ENCODE measurements at regions not wholly inside any gene's neighbourhood (a gene's known extent, or its start where the extent isn't known, plus 50 kb on each side); places are given as distances from the start of the nearest gene placed in this dataset.

GRCh38 chr14:96681829-96682228 lies 115.4 kb upstream of the VRK1 start:
- Mint-ChIP-seq H3K4me3 (ENCODE audit: unreplicated experiment) (no peak overlapping the region), H3K27me3 (ENCODE audit: low read depth, unreplicated experiment) (peaks cover 16% of the 10 kb centered on the region), H3K4me1 (ENCODE audit: low read depth, unreplicated experiment) (no peaks in the 10 kb centered on the region), H3K9me3 (ENCODE audit: unreplicated experiment) (peaks cover 3% of the 10 kb centered on the region), H3K27ac (ENCODE audit: unreplicated experiment) (no peak overlapping the region), H3K36me3 (ENCODE audit: low read depth, unreplicated experiment) (no peaks in the 10 kb centered on the region)
- Histone ChIP-seq H3K9ac (ENCODE audit: low read length) (no peak overlapping the region), H3K27me3 (ENCODE audit: insufficient read depth, low read length) (no peaks in the 10 kb centered on the region), H4K20me1 (ENCODE audit: insufficient read depth, low read length) (no peaks in the 10 kb centered on the region), H3K27ac (ENCODE audit: low read depth, low read length) (no peak overlapping the region), H3K79me2 (ENCODE audit: insufficient read depth, low read length) (no peaks in the 10 kb centered on the region), H3K36me3 (ENCODE audit: insufficient read depth, low read length) (no peaks in the 10 kb centered on the region), H3K4me2 (ENCODE audit: low read length) (no peak overlapping the region), H3K9me3 (ENCODE audit: insufficient read depth, low read depth, low read length) (peaks cover 5% of the 10 kb centered on the region), H2AFZ (ENCODE audit: low read depth, low read length) (no peak overlapping the region), H3K4me3 (ENCODE audit: insufficient read depth, low read depth, low read length) (no peak overlapping the region), H3K4me1 (ENCODE audit: insufficient read depth, low read length) (no peaks in the 10 kb centered on the region)
- no peak for TF ChIP-seq CTCF (IDR thresholded peaks at IDR 0.05; ENCODE audit: insufficient read depth, low read depth, low read length)
- TF ChIP-seq EZH2 (IDR thresholded peaks at IDR 0.05; ENCODE audit: insufficient read depth, low read length): no peak
- no peak for FAIRE-seq
- no peak for DNase-seq (ENCODE audit: low read depth)

GRCh38 chr14:96682401-96682800 lies 114.8 kb upstream of the VRK1 start:
- no peak overlapping the region for H3K4me3 Mint-ChIP-seq (ENCODE audit: unreplicated experiment)

More at GRCh38 chr14:96682401-96682800, 114.8 kb upstream of the VRK1 start:
- Mint-ChIP-seq H3K36me3 (ENCODE audit: low read depth, unreplicated experiment) (no peaks in the 10 kb centered on the region), H3K27ac (ENCODE audit: unreplicated experiment) (peak overlapping the region; percentile 28), H3K4me1 (ENCODE audit: low read depth, unreplicated experiment) (no peaks in the 10 kb centered on the region), H3K27me3 (ENCODE audit: low read depth, unreplicated experiment) (peaks cover 16% of the 10 kb centered on the region), H3K9me3 (ENCODE audit: unreplicated experiment) (peaks cover 3% of the 10 kb centered on the region)
- no peak overlapping the region for H2AFZ ChIP-seq (ENCODE audit: low read depth, low read length)
- no peaks in the 10 kb centered on the region for H3K27me3 ChIP-seq (ENCODE audit: insufficient read depth, low read length)
- H4K20me1 ChIP-seq (ENCODE audit: insufficient read depth, low read length): no peaks in the 10 kb centered on the region
- H3K4me1 ChIP-seq (ENCODE audit: insufficient read depth, low read length): no peaks in the 10 kb centered on the region
- no peak overlapping the region for H3K4me3 ChIP-seq (ENCODE audit: insufficient read depth, low read depth, low read length)
- FAIRE-seq (no peak), DNase-seq (ENCODE audit: low read depth) (no peak)
- H3K9ac ChIP-seq (ENCODE audit: low read length): no peak overlapping the region
- no peak overlapping the region for H3K27ac ChIP-seq (ENCODE audit: low read depth, low read length)
- no peaks in the 10 kb centered on the region for H3K79me2 ChIP-seq (ENCODE audit: insufficient read depth, low read length)
- H3K4me2 ChIP-seq (ENCODE audit: low read length): no peak overlapping the region
- H3K9me3 ChIP-seq (ENCODE audit: insufficient read depth, low read depth, low read length): peaks cover 5% of the 10 kb centered on the region
- TF ChIP-seq EZH2 (IDR thresholded peaks at IDR 0.05; ENCODE audit: insufficient read depth, low read length) (no peak), CTCF (IDR thresholded peaks at IDR 0.05; ENCODE audit: insufficient read depth, low read depth, low read length) (no peak)
- H3K36me3 ChIP-seq (ENCODE audit: insufficient read depth, low read length): no peaks in the 10 kb centered on the region

All from astrocyte (in vitro differentiated cells and primary cell).